H9 (cell line): ENCODE measurements at regions not wholly inside any gene's neighbourhood (a gene's known extent, or its start where the extent isn't known, plus 50 kb on each side); places are given as distances from the start of the nearest gene placed in this dataset.

Experiments used
- DNase-seq: peaks from one replicate; pipeline ENCODE4 v3.0.0-alpha.2; 2017
- H2AFZ ChIP-seq: one replicate; pipeline ENCODE4 v1.6.1; 2013; ENCODE audit warnings: mild to moderate bottlenecking, low read length, control low read depth, moderate library complexity
- H2AK5ac ChIP-seq: 2 replicates; pipeline ENCODE4 v1.6.1; 2013; ENCODE audit warnings: low read length, control low read depth, mixed read lengths; ENCODE audit not compliant: insufficient read length
- H2BK120ac ChIP-seq: one replicate; pipeline ENCODE4 v1.6.1; 2013; ENCODE audit warnings: low read depth, mild to moderate bottlenecking, low read length, control low read depth, inconsistent platforms; ENCODE audit not compliant: poor library complexity, severe bottlenecking
- H2BK12ac ChIP-seq: 2 replicates; pipeline ENCODE4 v1.6.1; 2013; ENCODE audit warnings: low read length, control low read depth, mixed read lengths, low read depth; ENCODE audit not compliant: insufficient read length
- H2BK15ac ChIP-seq: 2 replicates; pipeline ENCODE4 v1.6.1; 2013; ENCODE audit warnings: low read depth, low read length, control low read depth
- H2BK20ac ChIP-seq: one replicate; pipeline ENCODE4 v1.6.1; 2013; ENCODE audit warnings: low read depth, mild to moderate bottlenecking, low read length, control low read depth, inconsistent platforms; ENCODE audit not compliant: poor library complexity, severe bottlenecking
- H2BK5ac ChIP-seq: 2 replicates; pipeline ENCODE4 v1.6.1; 2013; ENCODE audit warnings: low read length, control low read depth, mixed read lengths; ENCODE audit not compliant: insufficient read length
- H3K14ac ChIP-seq: 2 replicates; pipeline ENCODE4 v1.6.1; 2013; ENCODE audit warnings: low read length, control low read depth; ENCODE audit not compliant: insufficient read depth
- H3K18ac ChIP-seq: 2 replicates; pipeline ENCODE4 v1.6.1; 2013; ENCODE audit warnings: low read depth, mild to moderate bottlenecking, mixed read lengths, low read length, control low read depth; ENCODE audit not compliant: insufficient read length
- H3K23ac ChIP-seq: 2 replicates; pipeline ENCODE4 v1.6.1; 2013; ENCODE audit warnings: low read length, control low read depth, mixed read lengths, low read depth; ENCODE audit not compliant: insufficient read length
- H3K23me2 ChIP-seq: 2 replicates; pipeline ENCODE4 v1.6.1; 2013; ENCODE audit warnings: low read depth, mild to moderate bottlenecking, mixed read lengths, low read length, control low read depth; ENCODE audit not compliant: insufficient read length, poor library complexity, severe bottlenecking
- H3K27ac ChIP-seq: 2 replicates; pipeline ENCODE4 v1.5.1; 2013; ENCODE audit warnings: low read length, control low read depth, mixed read lengths, low read depth; ENCODE audit not compliant: insufficient read length
- H3K27me3 ChIP-seq: 2 replicates; pipeline ENCODE4 v1.6.1; 2013; ENCODE audit warnings: low read length, control low read depth, inconsistent platforms; ENCODE audit not compliant: insufficient read depth
- H3K4ac ChIP-seq: 2 replicates; pipeline ENCODE4 v1.6.1; 2013; ENCODE audit warnings: low read depth, mild to moderate bottlenecking, control low read depth, inconsistent platforms, low read length, moderate library complexity
- H3K4me1 ChIP-seq: 2 replicates; pipeline ENCODE4 v1.6.1; 2013; ENCODE audit warnings: low read length, control low read depth, inconsistent platforms; ENCODE audit not compliant: insufficient read depth
- H3K4me2 ChIP-seq: 2 replicates; pipeline ENCODE4 v1.6.1; 2013; ENCODE audit warnings: low read length, control low read depth, mixed read lengths; ENCODE audit not compliant: insufficient read length, insufficient read depth
- H3K56ac ChIP-seq: 2 replicates; pipeline ENCODE4 v1.6.1; 2013; ENCODE audit warnings: low read depth, mild to moderate bottlenecking, mixed read lengths, low read length, control low read depth; ENCODE audit not compliant: insufficient read length
- H3K79me1 ChIP-seq: 2 replicates; pipeline ENCODE4 v1.6.1; 2013; ENCODE audit warnings: low read depth, mild to moderate bottlenecking, moderate library complexity, low read length, control low read depth, inconsistent platforms; ENCODE audit not compliant: insufficient read depth, poor library complexity, severe bottlenecking
- H3K79me2 ChIP-seq: 2 replicates; pipeline ENCODE4 v1.6.1; 2013; ENCODE audit warnings: low read length, control low read depth, inconsistent platforms; ENCODE audit not compliant: insufficient read depth
- H3K9ac ChIP-seq: 2 replicates; pipeline ENCODE4 v1.6.1; 2013; ENCODE audit warnings: low read length, control low read depth, mixed read lengths; ENCODE audit not compliant: insufficient read length; ENCODE audit errors: extremely low read depth
- H3K9me3 ChIP-seq: one replicate; pipeline ENCODE4 v1.6.1; 2013; ENCODE audit warnings: low read depth, low read length, inconsistent platforms; ENCODE audit not compliant: control insufficient read depth
- H3T11ph ChIP-seq: one replicate; pipeline ENCODE4 v1.6.1; 2013; ENCODE audit warnings: mild to moderate bottlenecking, low read length, control low read depth, inconsistent platforms
- H4K20me1 ChIP-seq: one replicate; pipeline ENCODE4 v1.6.1; 2013; ENCODE audit not compliant: control insufficient read depth, insufficient read length, insufficient read depth
- H4K5ac ChIP-seq: 2 replicates; pipeline ENCODE4 v1.6.1; 2013; ENCODE audit warnings: low read depth, mild to moderate bottlenecking, mixed read lengths, low read length, control low read depth; ENCODE audit not compliant: insufficient read length
- H4K8ac ChIP-seq: replicated peaks from 2 replicates; pipeline ENCODE4 v1.6.1; 2013; ENCODE audit warnings: low read length, control low read depth, mixed read lengths, low read depth; ENCODE audit not compliant: insufficient read length
- H4K91ac ChIP-seq: 2 replicates; pipeline ENCODE4 v1.6.1; 2013; ENCODE audit warnings: low read depth, mild to moderate bottlenecking, moderate library complexity, mixed read lengths, low read length, control low read depth; ENCODE audit not compliant: insufficient read length
- H3K27ac Mint-ChIP-seq, 3 experiments: 2 replicates in 2 of 3; 3 replicates in 1 of 3; pipeline ENCODE4 v1.8.0; 2020 to 2021; ENCODE audit warnings: mixed read lengths in 3 of 3, mild to moderate bottlenecking in 1 of 3, moderate library complexity in 1 of 3
- H3K27me3 Mint-ChIP-seq: 2 replicates; pipeline ENCODE4 v1.8.0; 2021; ENCODE audit warnings: low read depth, mild to moderate bottlenecking, moderate library complexity, mixed read lengths
- H3K36me3 Mint-ChIP-seq, 3 experiments: 2 replicates in 2 of 3; 3 replicates in 1 of 3; pipeline ENCODE4 v1.8.0; 2020 to 2021; ENCODE audit warnings: low read depth in 3 of 3, mixed read lengths in 3 of 3; ENCODE audit not compliant: insufficient read depth in 1 of 3
- H3K4me1 Mint-ChIP-seq, 2 experiments: 2 replicates each; pipeline ENCODE4 v1.8.0; 2020; ENCODE audit warnings: mixed read lengths in 2 of 2
- H3K4me3 Mint-ChIP-seq, 2 experiments: 2 replicates in 1 of 2; 3 replicates in 1 of 2; pipeline ENCODE4 v1.8.0; 2020 to 2021; ENCODE audit warnings: mild to moderate bottlenecking in 2 of 2, mixed read lengths in 2 of 2, moderate library complexity in 1 of 2
- H3K9me3 Mint-ChIP-seq, 2 experiments: 2 replicates in 1 of 2; 3 replicates in 1 of 2; pipeline ENCODE4 v1.8.0; 2020; ENCODE audit warnings: mild to moderate bottlenecking in 2 of 2, mixed read lengths in 2 of 2, moderate library complexity in 1 of 2
- WGBS: extraction: QIAGEN DNeasy Blood & Tissue Kit; methylation state at CpG from one replicate; pipeline ENCODE4 v1.1.7; 2013; ENCODE audit warnings: missing lambda C conversion rate, low lambda C conversion rate, mixed read lengths; ENCODE audit not compliant: insufficient read length; ENCODE audit errors: extremely low coverage; 5-methylcytosine and 5-hydroxymethylcytosine counted together
- TF ChIP-seq, protein P1 (sequence below): fragments of 200-600 bp; sonication (generic); conservative IDR thresholded peaks from 3 replicates; pipeline ENCODE4 v1.8.0; 2021; ENCODE audit warnings: antibody characterized with exemption, mild to moderate bottlenecking

DNA sequence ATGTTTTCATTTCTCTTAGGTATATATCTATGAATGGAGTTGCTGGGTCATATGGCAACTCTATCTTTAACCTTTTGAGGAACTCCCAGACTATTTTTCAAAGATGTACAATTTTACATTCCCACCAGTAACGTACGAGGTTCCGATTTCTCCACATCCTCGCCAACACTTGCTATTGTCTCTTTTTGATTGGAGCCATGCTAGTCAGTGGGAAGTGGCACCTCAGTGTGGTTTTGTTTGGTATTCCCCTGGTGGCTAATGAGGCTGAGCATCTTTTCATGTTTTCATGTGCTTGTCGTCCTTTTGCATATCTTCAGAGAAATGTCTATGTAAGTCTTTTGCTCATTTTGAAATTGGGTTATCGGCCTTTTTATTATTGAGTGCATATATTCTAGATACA, 178.6 kb upstream of the EXOC2 start:
- no peak overlapping the region for H4K8ac ChIP-seq
- H3K27me3 ChIP-seq: no peaks in the 10 kb centered on the region
- no peak overlapping the region for H3K14ac ChIP-seq
- H3K4me1 Mint-ChIP-seq: 0 out of 4 replicates have a peak, but pooled peaks cover 0 to 2% of the 10 kb centered on the region in 2 experiments
- TF ChIP-seq, protein P1, sequence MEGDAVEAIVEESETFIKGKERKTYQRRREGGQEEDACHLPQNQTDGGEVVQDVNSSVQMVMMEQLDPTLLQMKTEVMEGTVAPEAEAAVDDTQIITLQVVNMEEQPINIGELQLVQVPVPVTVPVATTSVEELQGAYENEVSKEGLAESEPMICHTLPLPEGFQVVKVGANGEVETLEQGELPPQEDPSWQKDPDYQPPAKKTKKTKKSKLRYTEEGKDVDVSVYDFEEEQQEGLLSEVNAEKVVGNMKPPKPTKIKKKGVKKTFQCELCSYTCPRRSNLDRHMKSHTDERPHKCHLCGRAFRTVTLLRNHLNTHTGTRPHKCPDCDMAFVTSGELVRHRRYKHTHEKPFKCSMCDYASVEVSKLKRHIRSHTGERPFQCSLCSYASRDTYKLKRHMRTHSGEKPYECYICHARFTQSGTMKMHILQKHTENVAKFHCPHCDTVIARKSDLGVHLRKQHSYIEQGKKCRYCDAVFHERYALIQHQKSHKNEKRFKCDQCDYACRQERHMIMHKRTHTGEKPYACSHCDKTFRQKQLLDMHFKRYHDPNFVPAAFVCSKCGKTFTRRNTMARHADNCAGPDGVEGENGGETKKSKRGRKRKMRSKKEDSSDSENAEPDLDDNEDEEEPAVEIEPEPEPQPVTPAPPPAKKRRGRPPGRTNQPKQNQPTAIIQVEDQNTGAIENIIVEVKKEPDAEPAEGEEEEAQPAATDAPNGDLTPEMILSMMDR: no peak
- H2BK20ac ChIP-seq: no peak overlapping the region
- no peak overlapping the region for H3K27ac ChIP-seq
- H4K5ac ChIP-seq: no peak overlapping the region
- H2BK15ac ChIP-seq: no peak overlapping the region
- WGBS: no CpG with 5 or more reads among the region's 6 CpGs
- peaks cover 0 to 5% (median 0%) of the 10 kb centered on the region in 3 experiments; a peak in 1 of 7 replicates for H3K36me3 Mint-ChIP-seq
- no peak overlapping the region for H2BK5ac ChIP-seq
- DNase-seq: no peak
- H3K23ac ChIP-seq: no peak overlapping the region
- H3K23me2 ChIP-seq: no peaks in the 10 kb centered on the region
- no peak overlapping the region for H2BK12ac ChIP-seq
- H3K4me3 Mint-ChIP-seq: no peak overlapping the region
- H3K56ac ChIP-seq: no peak overlapping the region
- no peaks in the 10 kb centered on the region for H3K79me1 ChIP-seq
- no peak overlapping the region for H3K9ac ChIP-seq
- H3K9me3 Mint-ChIP-seq: peaks cover 0 to 3% of the 10 kb centered on the region in 2 experiments; a peak in 1 of 5 replicates
- H3K4me2 ChIP-seq: no peak overlapping the region
- no peak overlapping the region for H3T11ph ChIP-seq
- H3K27me3 Mint-ChIP-seq: peaks cover 7% of the 10 kb centered on the region
- no peak overlapping the region for H4K91ac ChIP-seq
- no peak overlapping the region for H2BK120ac ChIP-seq
- H3K9me3 ChIP-seq: no peaks in the 10 kb centered on the region
- no peaks in the 10 kb centered on the region for H4K20me1 ChIP-seq
- H2AK5ac ChIP-seq: no peak overlapping the region
- H2AFZ ChIP-seq: no peak overlapping the region
- no peak overlapping the region for H3K27ac Mint-ChIP-seq
- no peaks in the 10 kb centered on the region for H3K4me1 ChIP-seq
- no peak overlapping the region for H3K18ac ChIP-seq
- H3K4ac ChIP-seq: no peak overlapping the region
- no peaks in the 10 kb centered on the region for H3K79me2 ChIP-seq
